ENCODE measurements at regions not wholly inside any gene's neighbourhood (a gene's known extent, or its start where the extent isn't known, plus 50 kb on each side); places are given as distances from the start of the nearest gene placed in this dataset.

DNA sequence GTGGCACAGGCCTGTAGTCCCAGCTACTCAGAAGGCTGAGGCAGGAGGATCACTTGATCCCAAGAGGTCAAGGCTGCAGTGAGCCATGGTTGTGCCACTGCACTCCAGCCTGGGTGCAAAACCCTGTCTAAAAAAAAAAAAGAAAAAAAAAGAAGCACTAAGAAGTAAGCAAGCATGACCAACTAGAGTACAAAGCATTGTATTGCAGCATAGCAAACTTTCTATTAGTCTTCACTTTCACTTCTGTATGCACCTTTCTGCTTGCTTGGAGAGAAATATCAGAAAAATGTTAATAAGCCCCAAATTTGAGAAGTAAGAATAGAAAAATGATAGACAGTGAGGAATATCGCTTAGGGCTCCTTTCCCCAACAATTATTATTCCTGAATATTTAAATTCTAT lies 497.7 kb upstream of the WWC1 start:
- H3K9ac ChIP-seq (ENCODE audit: control insufficient read depth, insufficient read depth, low read length) = no peak overlapping the region
- no peaks in the 10 kb centered on the region for H3K4me1 ChIP-seq (ENCODE audit: control insufficient read depth, insufficient read depth, low read length)
- H3K4me2 ChIP-seq (ENCODE audit: control insufficient read depth, insufficient read depth) = no peak overlapping the region
- ChIA-PET RAD21 (ENCODE audit: unreplicated experiment) (no interaction called here), SMC1A (ENCODE audit: uncharacterized antibody, unreplicated experiment) (interaction anchor here (0.6 kb wide), 1 partner anchor 387 kb away, joined by 5 read pairs; no protein-coding TSS in a partner anchor), POLR2A (no interaction called here), CTCF (interaction anchor here (0.5 kb wide), 1 partner anchor 161 kb away, joined by 3 read pairs; no protein-coding TSS in a partner anchor)
- ATAC-seq (no peak), FAIRE-seq (no peak), DNase-seq (ENCODE audit: low read depth, low spot score) (no peak)
- no peaks in the 10 kb centered on the region for H4K20me1 ChIP-seq (ENCODE audit: control insufficient read depth, insufficient read depth)
- WGBS (ENCODE audit: insufficient coverage, insufficient replicate concordance, low lambda C conversion rate, missing lambda C conversion rate) = 21% methylated on average over 1 of the region's 1 CpG
- no peaks in the 10 kb centered on the region for H3K79me2 ChIP-seq (ENCODE audit: control insufficient read depth, insufficient read depth, low read length)
- H3K4me3 ChIP-seq = no peak overlapping the region
- H3K9me3 ChIP-seq (replicated peaks; ENCODE audit: control insufficient read depth, insufficient read depth, low read length) = no peaks in the 10 kb centered on the region
- no peak overlapping the region for H2AFZ ChIP-seq (ENCODE audit: control insufficient read depth, low read depth, low read length)
- TF ChIP-seq NFIC (IDR thresholded peaks at IDR 0.05; ENCODE audit: low read depth, low read length) (no peak), PAX5 (IDR thresholded peaks at IDR 0.05; ENCODE audit: borderline replicate concordance, low read depth, low read length) (peak; percentile 34; the same call in 1 of the 2 replicates)
- H3K27ac ChIP-seq (ENCODE audit: control insufficient read depth, insufficient read depth) = no peak overlapping the region
- H3K36me3 ChIP-seq (ENCODE audit: control insufficient read depth in 2 of 2, insufficient read depth in 2 of 2, low read length in 1 of 2) = no peaks in the 10 kb centered on the region
- H3K27me3 ChIP-seq (replicated peaks in 1 of 2; ENCODE audit: control insufficient read depth in 2 of 2, insufficient read depth in 2 of 2, low read length in 1 of 2) = no peaks in the 10 kb centered on the region; a peak in 1 of 4 replicates
- in situ Hi-C loops (cut with MboI) = no loop called here
- no TSS peak for BruUV-seq (replicated peaks)
- intact Hi-C loops (cut with micrococcal nuclease; ENCODE audit: unreplicated experiment) = no loop called here

DNA sequence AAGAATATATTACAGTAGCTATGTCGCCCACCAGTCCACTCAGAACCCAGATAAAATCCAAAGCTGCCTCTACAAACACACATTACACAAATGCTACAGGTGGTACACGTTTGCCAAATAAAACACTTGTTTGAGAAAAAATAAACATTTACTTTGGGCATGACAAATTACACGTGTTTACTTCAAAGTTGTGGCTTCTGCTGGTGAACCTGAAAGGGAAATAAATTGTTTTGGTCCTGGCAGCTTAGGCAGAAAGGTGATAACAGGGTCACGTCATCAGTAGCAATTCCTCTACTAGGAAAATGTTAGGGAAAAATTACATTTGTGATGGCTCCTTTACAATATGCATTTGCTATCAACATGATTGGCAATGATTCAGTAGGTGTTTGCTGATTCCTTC lies 497.3 kb upstream of the WWC1 start:
- ChIA-PET RAD21 (ENCODE audit: unreplicated experiment) (no interaction called here), CTCF (no interaction called here), SMC1A (ENCODE audit: uncharacterized antibody, unreplicated experiment) (interaction anchor here (0.6 kb wide), 1 partner anchor 387 kb away, joined by 5 read pairs; no protein-coding TSS in a partner anchor), POLR2A (no interaction called here)
- Histone ChIP-seq H3K36me3 (ENCODE audit: control insufficient read depth in 2 of 2, insufficient read depth in 2 of 2, low read length in 1 of 2) (no peaks in the 10 kb centered on the region), H3K9ac (ENCODE audit: control insufficient read depth, insufficient read depth, low read length) (no peak overlapping the region), H2AFZ (ENCODE audit: control insufficient read depth, low read depth, low read length) (no peak overlapping the region), H3K4me3 (no peak overlapping the region), H3K27me3 (replicated peaks in 1 of 2; ENCODE audit: control insufficient read depth in 2 of 2, insufficient read depth in 2 of 2, low read length in 1 of 2) (no peaks in the 10 kb centered on the region; a peak in 1 of 4 replicates), H4K20me1 (ENCODE audit: control insufficient read depth, insufficient read depth) (no peaks in the 10 kb centered on the region), H3K27ac (ENCODE audit: control insufficient read depth, insufficient read depth) (no peak overlapping the region), H3K4me2 (ENCODE audit: control insufficient read depth, insufficient read depth) (no peak overlapping the region), H3K4me1 (ENCODE audit: control insufficient read depth, insufficient read depth, low read length) (no peaks in the 10 kb centered on the region), H3K79me2 (ENCODE audit: control insufficient read depth, insufficient read depth, low read length) (no peaks in the 10 kb centered on the region), H3K9me3 (replicated peaks; ENCODE audit: control insufficient read depth, insufficient read depth, low read length) (no peaks in the 10 kb centered on the region)
- in situ Hi-C loops (cut with MboI) = no loop called here
- intact Hi-C loops (cut with micrococcal nuclease; ENCODE audit: unreplicated experiment) = no loop called here
- TF ChIP-seq SMAD5 (IDR thresholded peaks at IDR 0.05; ENCODE audit: low read depth) (no peak), IRF3 (IDR thresholded peaks at IDR 0.05) (no peak), MTA3 (IDR thresholded peaks at IDR 0.05; ENCODE audit: borderline replicate concordance, low read length) (no peak), BRCA1 (IDR thresholded peaks at IDR 0.05; ENCODE audit: low read depth, low read length) (no peak), RAD21 (IDR thresholded peaks at IDR 0.05; ENCODE audit: insufficient read depth, low read depth, low read length) (no peak), WRNIP1 (IDR thresholded peaks at IDR 0.05; ENCODE audit: borderline replicate concordance, low read depth, low read length) (no peak), MTA2 (IDR thresholded peaks at IDR 0.05; ENCODE audit: low read depth) (no peak), FOS (IDR thresholded peaks at IDR 0.05; ENCODE audit: borderline replicate concordance, extremely low read depth, insufficient read length) (no peak), CHD2 (IDR thresholded peaks at IDR 0.05; ENCODE audit: borderline replicate concordance, low read depth, low read length) (no peak), SIX5 (IDR thresholded peaks at IDR 0.05; ENCODE audit: low read depth, low read length, severe bottlenecking) (no peak), TCF3 (IDR thresholded peaks at IDR 0.05; ENCODE audit: borderline replicate concordance, insufficient read depth, low read depth, low read length) (no peak), RCOR1 (conservative IDR thresholded peaks at IDR 0.05; ENCODE audit: low read depth, low read length) (no peak)
- no TSS peak for BruUV-seq (replicated peaks)
- WGBS (ENCODE audit: insufficient coverage, insufficient replicate concordance, low lambda C conversion rate, missing lambda C conversion rate) = 0% methylated on average over 4 of the region's 4 CpGs
- no peak for ATAC-seq
- no peak for DNase-seq (ENCODE audit: low read depth, low spot score)
- no peak for FAIRE-seq

All from GM12878 (cell line).